IPS-20b (cell line): ENCODE measurements at regions not wholly inside any gene's neighbourhood (a gene's known extent, or its start where the extent isn't known, plus 50 kb on each side); places are given as distances from the start of the nearest gene placed in this dataset.

Experiments used
- H3K27ac ChIP-seq: one replicate; pipeline ENCODE4 v1.5.1; 2013; ENCODE audit warnings: low read length
- H3K27me3 ChIP-seq: 2 replicates; pipeline ENCODE4 v1.6.1; 2013; ENCODE audit warnings: mild to moderate bottlenecking, low read length, inconsistent platforms; ENCODE audit not compliant: insufficient read depth
- H3K36me3 ChIP-seq: 2 replicates; pipeline ENCODE4 v1.6.1; 2013; ENCODE audit warnings: low read depth, mild to moderate bottlenecking, inconsistent platforms, low read length, moderate library complexity; ENCODE audit not compliant: insufficient read depth
- H3K4me1 ChIP-seq: 2 replicates; pipeline ENCODE4 v1.6.1; 2013; ENCODE audit warnings: mild to moderate bottlenecking, control low read depth, inconsistent platforms, low read length, moderate library complexity; ENCODE audit not compliant: insufficient read depth
- H3K4me3 ChIP-seq: 2 replicates; pipeline ENCODE4 v1.5.1; 2013; ENCODE audit warnings: mild to moderate bottlenecking, low read length, inconsistent platforms
- H3K9ac ChIP-seq: 2 replicates; pipeline ENCODE4 v1.6.1; 2013; ENCODE audit warnings: low read depth, mild to moderate bottlenecking, inconsistent platforms, low read length, moderate library complexity
- H3K9me3 ChIP-seq: 2 replicates; pipeline ENCODE4 v1.6.1; 2013; ENCODE audit warnings: mild to moderate bottlenecking, low read depth, low read length, inconsistent platforms; ENCODE audit not compliant: insufficient read depth

DNA sequence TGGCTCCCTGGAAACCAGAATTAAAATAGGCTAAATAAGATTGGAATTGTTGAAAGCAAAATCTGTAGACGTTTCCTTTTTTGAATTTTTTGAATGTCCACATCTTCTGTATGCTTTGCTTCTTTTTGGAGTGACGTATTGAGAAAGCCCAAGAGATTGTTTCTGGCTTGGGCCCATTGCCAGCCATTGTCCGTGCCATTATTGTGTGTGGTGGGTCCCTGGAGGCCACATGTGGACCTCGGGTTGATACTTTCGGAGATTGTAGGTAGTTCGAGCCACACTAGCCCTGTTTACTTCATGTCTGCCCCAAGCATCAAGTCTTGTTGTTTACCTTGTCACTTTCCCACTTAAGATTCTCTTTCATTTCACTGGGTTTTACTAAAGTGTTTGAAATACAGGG is 106.0 kb downstream of the PALM2AKAP2 start:
- Histone ChIP-seq H3K36me3 (no peaks in the 10 kb centered on the region), H3K27ac (no peak overlapping the region), H3K9ac (no peak overlapping the region), H3K27me3 (no peaks in the 10 kb centered on the region), H3K4me3 (no peak overlapping the region), H3K4me1 (peaks cover 4% of the 10 kb centered on the region; the same call in 1 of the 2 replicates), H3K9me3 (no peaks in the 10 kb centered on the region)

DNA sequence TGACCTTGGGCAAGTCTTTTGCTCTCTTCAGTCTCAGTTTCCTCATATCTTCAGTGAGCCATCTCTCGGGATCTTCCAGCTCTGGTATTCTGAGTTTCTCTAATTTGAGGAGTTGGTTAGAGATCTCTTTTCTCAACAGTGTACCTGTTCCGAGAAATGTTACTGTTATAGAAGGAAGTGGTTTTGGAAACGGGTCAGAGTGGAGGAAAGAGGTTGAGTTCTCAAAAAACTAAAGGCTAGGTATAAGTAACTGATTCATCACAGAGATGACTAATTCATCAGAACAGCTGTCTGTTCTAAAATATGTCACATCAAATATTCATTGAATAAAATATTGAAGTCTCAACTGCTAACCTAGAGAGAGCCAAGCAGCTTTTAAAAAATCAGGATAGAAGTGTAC is 106.6 kb downstream of the PALM2AKAP2 start:
- Histone ChIP-seq H3K4me1 (peaks cover 4% of the 10 kb centered on the region; the same call in 1 of the 2 replicates), H3K9ac (no peak overlapping the region), H3K27me3 (no peaks in the 10 kb centered on the region), H3K27ac (no peak overlapping the region), H3K4me3 (no peak overlapping the region), H3K9me3 (no peaks in the 10 kb centered on the region), H3K36me3 (no peaks in the 10 kb centered on the region)

DNA sequence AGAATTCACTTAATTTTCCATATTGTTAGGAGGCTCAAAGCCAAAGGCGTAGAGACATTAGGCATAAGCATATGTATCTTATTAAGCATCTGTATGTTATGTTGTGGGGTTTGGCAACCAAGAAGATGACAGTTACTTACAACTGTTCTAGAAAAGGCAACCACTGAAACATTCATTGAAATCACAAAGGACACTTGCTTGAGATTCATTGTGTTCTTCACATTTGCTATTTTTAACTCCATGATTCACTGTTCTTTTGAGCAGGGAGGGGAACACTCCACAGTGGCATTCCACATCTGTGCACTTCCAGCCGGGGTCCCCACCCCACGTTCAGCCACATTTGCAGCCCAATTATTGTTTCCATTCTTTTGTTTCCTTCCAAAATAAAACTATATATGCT is 107.1 kb downstream of the PALM2AKAP2 start:
- H3K4me1 ChIP-seq = peaks cover 4% of the 10 kb centered on the region; the same call in 1 of the 2 replicates
- H3K27ac ChIP-seq = no peak overlapping the region
- no peak overlapping the region for H3K4me3 ChIP-seq
- H3K9me3 ChIP-seq = no peaks in the 10 kb centered on the region
- H3K27me3 ChIP-seq = no peaks in the 10 kb centered on the region
- H3K9ac ChIP-seq = no peak overlapping the region
- H3K36me3 ChIP-seq = no peaks in the 10 kb centered on the region

DNA sequence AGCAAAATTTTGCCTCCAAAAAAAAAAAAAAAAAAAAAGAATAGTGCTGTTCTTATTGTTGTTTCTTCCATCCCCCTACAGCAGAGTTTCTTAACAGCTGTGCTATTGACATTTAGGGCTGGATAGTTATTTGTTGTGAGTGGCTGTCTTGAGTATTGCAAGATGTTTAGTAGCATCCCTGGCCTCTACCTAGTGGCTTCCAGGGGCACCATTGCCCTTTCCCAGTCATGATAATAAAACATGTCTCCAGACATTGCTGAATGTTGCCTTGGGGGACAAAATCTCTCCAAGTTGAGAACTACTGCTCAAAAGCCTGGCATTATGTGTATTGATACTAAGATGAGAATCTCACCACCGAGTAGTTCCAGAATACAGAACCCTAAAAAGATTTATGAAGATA is 108.7 kb downstream of the PALM2AKAP2 start:
- Histone ChIP-seq H3K27ac (no peak overlapping the region), H3K36me3 (no peaks in the 10 kb centered on the region), H3K9ac (no peak overlapping the region), H3K4me3 (no peak overlapping the region), H3K4me1 (peaks cover 6% of the 10 kb centered on the region; the same call in 1 of the 2 replicates), H3K27me3 (no peaks in the 10 kb centered on the region), H3K9me3 (no peaks in the 10 kb centered on the region)

DNA sequence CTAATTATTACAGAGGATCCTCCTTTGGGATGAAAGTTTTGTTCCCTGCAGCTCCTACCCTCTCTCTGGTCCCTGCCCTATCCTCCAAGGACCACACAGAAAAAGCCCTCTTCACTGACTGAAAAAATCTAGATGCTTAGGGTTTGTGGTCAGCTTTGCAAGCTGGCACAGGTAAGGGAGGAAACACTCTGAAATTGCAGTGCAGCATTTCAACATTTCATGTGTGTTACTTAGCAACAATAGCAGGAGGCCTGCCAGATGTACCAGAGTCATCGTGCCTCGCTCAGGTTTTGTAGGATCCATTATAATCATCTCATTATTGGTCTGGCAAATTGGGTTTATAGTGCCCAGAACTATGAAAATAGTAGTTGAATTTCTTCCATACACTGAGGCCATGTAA is 109.5 kb downstream of the PALM2AKAP2 start:
- Histone ChIP-seq H3K4me1 (peaks cover 6% of the 10 kb centered on the region; the same call in 1 of the 2 replicates), H3K27me3 (no peaks in the 10 kb centered on the region), H3K4me3 (no peak overlapping the region), H3K36me3 (no peaks in the 10 kb centered on the region), H3K27ac (no peak overlapping the region), H3K9me3 (no peaks in the 10 kb centered on the region), H3K9ac (no peak overlapping the region)

DNA sequence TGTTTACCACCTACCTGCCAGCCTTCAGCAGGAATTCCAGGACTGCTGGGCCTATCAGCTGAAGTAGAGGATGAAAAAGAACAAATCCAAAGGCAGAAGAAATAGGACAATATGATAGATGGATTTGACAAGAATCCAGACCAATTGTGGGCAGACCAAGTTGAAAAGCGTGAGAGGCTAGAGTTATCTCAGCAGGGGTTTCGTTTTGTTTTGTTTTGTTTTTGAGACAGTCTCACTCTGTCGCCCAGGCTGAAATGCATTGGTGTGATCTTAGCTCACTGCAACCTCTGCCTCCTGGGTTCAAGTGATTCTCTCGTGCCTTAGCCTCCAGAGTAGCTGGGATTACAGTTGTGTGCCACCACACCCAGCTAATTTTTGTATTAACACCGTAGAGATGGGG is 113.2 kb downstream of the PALM2AKAP2 start:
- no peak overlapping the region for H3K9ac ChIP-seq
- no peaks in the 10 kb centered on the region for H3K27me3 ChIP-seq

DNA sequence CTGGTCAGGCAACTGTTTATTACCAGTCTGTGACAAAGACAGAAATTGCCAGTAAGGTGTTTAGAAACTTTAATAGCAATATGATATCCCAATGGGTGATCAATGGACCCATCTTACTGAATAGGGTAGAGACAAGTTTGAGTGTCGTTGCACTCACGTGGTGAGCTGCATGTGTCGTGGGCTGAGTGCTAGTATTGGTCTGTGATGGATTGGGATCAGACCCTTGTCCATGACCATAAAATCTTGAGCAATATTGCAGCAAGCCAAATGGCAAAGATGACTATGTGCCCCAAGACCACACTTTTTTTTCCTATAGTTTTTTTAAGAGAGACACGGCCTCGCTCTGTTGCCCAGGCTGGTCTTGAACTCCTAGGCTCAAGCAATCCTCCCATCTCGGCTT is 114.5 kb downstream of the PALM2AKAP2 start:
- Histone ChIP-seq H3K9ac (no peak overlapping the region), H3K36me3 (no peaks in the 10 kb centered on the region), H3K9me3 (no peaks in the 10 kb centered on the region), H3K27me3 (no peaks in the 10 kb centered on the region), H3K27ac (no peak overlapping the region), H3K4me1 (0 out of 2 replicates have a peak, but pooled peaks cover 3% of the 10 kb centered on the region), H3K4me3 (no peak overlapping the region)

More for the DNA sequence above, 113.2 kb downstream of the PALM2AKAP2 start:
- H3K9me3 ChIP-seq = no peaks in the 10 kb centered on the region
- 0 out of 2 replicates have a peak, but pooled peaks cover 3% of the 10 kb centered on the region for H3K4me1 ChIP-seq
- H3K36me3 ChIP-seq = no peaks in the 10 kb centered on the region
- H3K27ac ChIP-seq = no peak overlapping the region
- no peak overlapping the region for H3K4me3 ChIP-seq

DNA sequence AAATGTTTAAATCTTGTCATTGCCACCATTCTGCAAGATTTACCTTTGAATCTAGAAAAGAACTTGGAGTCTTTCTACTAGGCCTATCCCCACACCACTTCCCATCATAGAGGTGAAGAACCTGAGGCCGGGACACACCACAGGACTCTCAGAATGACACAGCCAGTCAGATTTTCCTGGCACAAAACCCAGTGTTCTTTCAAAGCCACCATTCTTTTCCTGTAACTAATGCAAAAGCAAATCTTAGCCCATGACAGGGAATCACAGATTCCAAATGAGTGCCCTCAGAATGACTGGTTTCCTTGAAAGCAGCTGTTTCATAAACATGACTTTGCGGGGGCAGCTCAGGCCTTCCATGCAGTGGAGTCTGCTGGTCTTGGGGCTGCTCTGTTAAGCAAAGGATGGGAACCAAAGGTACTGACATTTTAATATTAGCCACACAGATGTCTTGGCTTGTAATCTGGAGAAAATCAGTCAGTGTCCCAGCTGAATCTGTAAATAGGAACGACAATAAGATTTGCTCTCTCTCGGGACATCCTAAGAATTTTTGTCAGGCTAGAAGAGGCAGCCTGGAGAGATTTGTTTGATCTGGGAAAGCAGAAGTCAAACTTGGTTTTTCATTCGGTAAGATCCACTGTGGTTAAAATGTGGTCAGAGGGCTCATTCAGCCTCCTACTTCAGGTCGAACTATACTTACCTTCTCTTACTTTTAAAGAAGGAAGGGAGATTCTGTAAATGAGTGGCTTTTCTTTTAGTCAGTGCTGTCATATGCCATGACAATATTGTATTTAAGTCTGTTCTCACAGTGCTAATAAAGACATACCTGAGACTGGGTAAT is 115.1 kb downstream of the PALM2AKAP2 start:
- no peaks in the 10 kb centered on the region for H3K9me3 ChIP-seq
- H3K27ac ChIP-seq = no peak overlapping the region
- H3K9ac ChIP-seq = no peak overlapping the region
- no peaks in the 10 kb centered on the region for H3K36me3 ChIP-seq
- H3K4me3 ChIP-seq = no peak overlapping the region
- H3K4me1 ChIP-seq = 0 out of 2 replicates have a peak, but pooled peaks cover 3% of the 10 kb centered on the region
- H3K27me3 ChIP-seq = no peaks in the 10 kb centered on the region

DNA sequence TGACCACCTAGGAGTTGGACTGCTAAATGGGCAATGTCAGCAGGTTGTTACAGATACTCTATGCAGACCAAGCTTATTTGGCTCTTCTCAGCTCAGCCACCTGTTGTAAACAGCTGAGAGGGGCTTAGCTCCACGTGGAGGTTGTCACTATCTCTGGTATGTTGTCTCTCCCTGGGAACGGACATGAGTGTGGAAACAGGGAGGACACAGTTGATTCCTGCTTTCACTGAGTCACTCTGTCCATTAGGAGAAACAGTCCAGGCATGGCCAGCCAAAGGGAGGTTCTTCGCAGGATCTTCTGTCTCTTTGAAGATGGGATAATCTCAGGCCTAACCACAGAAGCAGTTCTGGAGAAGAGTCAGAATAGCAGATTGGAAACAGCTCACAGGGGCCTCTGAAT is 121.2 kb downstream of the PALM2AKAP2 start:
- no peak overlapping the region for H3K9ac ChIP-seq
- H3K9me3 ChIP-seq = no peaks in the 10 kb centered on the region
- H3K27ac ChIP-seq = no peak overlapping the region
- no peaks in the 10 kb centered on the region for H3K4me1 ChIP-seq
- no peaks in the 10 kb centered on the region for H3K27me3 ChIP-seq
- H3K4me3 ChIP-seq = no peak overlapping the region
- no peaks in the 10 kb centered on the region for H3K36me3 ChIP-seq

DNA sequence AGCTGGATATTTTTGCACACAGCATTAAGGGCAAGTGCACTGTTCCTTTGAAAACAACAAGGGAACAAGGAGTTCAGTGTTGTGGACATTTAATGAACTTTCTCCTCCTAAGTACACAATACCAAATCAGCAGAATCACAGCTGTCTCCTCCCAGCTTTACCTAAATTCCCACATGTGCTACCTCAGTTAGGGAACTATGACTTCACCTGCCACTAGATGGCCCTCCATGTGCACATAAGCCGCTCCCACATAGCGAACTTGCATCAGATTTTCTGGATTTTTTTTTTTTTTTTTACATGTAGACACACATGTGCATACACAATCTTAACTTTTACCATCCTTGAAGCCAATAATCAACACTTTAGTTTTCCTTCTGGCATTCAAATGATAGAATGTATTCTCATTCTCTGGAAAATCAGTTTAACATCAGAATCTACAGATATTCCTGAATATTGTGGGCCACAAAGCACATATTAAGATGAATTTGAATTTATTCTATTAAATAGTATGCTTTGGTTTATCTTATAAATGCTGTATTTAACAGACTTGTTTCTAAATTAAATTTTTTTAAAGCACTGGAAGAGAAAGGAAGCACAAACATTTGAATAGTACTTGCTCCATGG is 123.6 kb downstream of the PALM2AKAP2 start:
- no peak overlapping the region for H3K27ac ChIP-seq

DNA sequence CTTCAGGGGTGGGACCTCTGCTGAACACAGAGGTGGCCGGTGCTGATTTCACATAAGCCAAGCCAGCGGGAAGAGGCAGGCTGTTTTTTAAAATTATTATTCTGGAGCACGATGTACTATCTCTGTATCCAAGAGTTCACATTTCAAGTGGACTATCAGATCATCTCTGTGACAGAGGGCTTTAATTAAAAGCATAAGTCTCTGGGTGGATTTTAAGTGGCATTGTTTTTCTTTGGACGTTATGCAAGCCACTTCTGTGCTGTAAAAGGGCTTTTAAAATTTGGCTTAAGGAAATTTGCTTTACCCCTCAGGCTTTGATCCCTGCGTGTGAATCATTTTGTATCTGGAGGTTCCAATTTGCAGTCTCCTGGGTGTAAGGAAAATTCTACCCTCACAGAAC is 124.7 kb downstream of the PALM2AKAP2 start:
- Histone ChIP-seq H3K27me3 (no peaks in the 10 kb centered on the region), H3K4me3 (no peak overlapping the region), H3K36me3 (no peaks in the 10 kb centered on the region), H3K4me1 (peaks cover 5% of the 10 kb centered on the region), H3K9ac (no peak overlapping the region), H3K9me3 (no peaks in the 10 kb centered on the region), H3K27ac (no peak overlapping the region)

More for the DNA sequence above, 123.6 kb downstream of the PALM2AKAP2 start:
- Histone ChIP-seq H3K4me3 (no peak overlapping the region), H3K27me3 (no peaks in the 10 kb centered on the region), H3K4me1 (peaks cover 5% of the 10 kb centered on the region), H3K9ac (no peak overlapping the region), H3K36me3 (no peaks in the 10 kb centered on the region), H3K9me3 (no peaks in the 10 kb centered on the region)

DNA sequence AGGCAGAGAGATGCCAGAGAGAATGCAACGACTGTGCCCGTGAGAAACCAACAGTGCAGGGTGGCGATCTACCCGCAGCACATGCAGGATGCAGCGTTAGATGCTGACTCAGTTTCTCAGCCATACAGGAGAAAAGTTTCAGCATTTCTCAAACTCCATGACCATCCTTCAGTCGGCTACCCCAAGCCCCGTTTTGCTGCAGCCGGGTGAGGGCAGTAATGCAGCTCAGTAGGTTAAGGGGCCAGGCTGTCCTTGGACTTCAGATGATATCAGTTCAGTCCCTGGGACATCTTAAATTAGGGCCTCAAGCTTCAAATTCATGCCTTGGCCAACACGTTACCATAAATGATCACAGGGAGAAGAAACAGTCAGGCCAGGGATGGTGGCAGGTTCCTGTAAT is 125.5 kb downstream of the PALM2AKAP2 start:
- Histone ChIP-seq H3K36me3 (no peaks in the 10 kb centered on the region), H3K27ac (no peak overlapping the region), H3K9me3 (no peaks in the 10 kb centered on the region), H3K9ac (no peak overlapping the region), H3K4me1 (peaks cover 5% of the 10 kb centered on the region), H3K4me3 (no peak overlapping the region), H3K27me3 (no peaks in the 10 kb centered on the region)
